ENCODE measurements at regions not wholly inside any gene's neighbourhood (a gene's known extent, or its start where the extent isn't known, plus 50 kb on each side); places are given as distances from the start of the nearest gene placed in this dataset.

- TF ChIP-seq SP1 (IDR thresholded peaks at IDR 0.05; ENCODE audit: low read depth, low read length) (no peak), TAF1 (IDR thresholded peaks at IDR 0.05; ENCODE audit: low read depth, low read length) (no peak), EZH2 (IDR thresholded peaks at IDR 0.05; ENCODE audit: low read depth, low read length, severe bottlenecking) (no peak), CTCF (IDR thresholded peaks at IDR 0.05; ENCODE audit: control extremely low read depth in 1 of 3, insufficient read depth in 1 of 3, low read depth in 1 of 3, low read length in 3 of 3) (no peak), POLR2A (IDR thresholded peaks at IDR 0.05; ENCODE audit: control extremely low read depth in 1 of 2, low read depth in 2 of 2, low read length in 2 of 2) (no peak), KDM4A (IDR thresholded peaks at IDR 0.05; ENCODE audit: low read depth, low read length, severe bottlenecking) (no peak), USF2 (IDR thresholded peaks at IDR 0.05; ENCODE audit: low read length) (no peak), CBX5 (IDR thresholded peaks at IDR 0.05; ENCODE audit: low read depth, low read length) (no peak), EP300 (IDR thresholded peaks at IDR 0.05; ENCODE audit: borderline replicate concordance in 1 of 2, low read depth in 2 of 2, low read length in 2 of 2) (no peak), CHD2 (IDR thresholded peaks at IDR 0.05; ENCODE audit: low read length) (no peak)
These were observed 69.0 kb upstream of the GPR158 start for GRCh38 chr10:25105743-25106260.

All from H1 (cell line).